HG03571 (cell line): ENCODE measurements at regions not wholly inside any gene's neighbourhood (a gene's known extent, or its start where the extent isn't known, plus 50 kb on each side); places are given as distances from the start of the nearest gene placed in this dataset.

Experiments used
- ATAC-seq: cut with Tn5 transposase; IDR thresholded peaks from one replicate; pipeline ENCODE4 v1.9.1; 2021; ENCODE audit not compliant: unreplicated experiment

- peak; percentile 97 for ATAC-seq
These were observed 100.7 kb downstream of the ASB7 start for GRCh38 chr15:100703032-100703578.

- ATAC-seq: no peak
These were observed 101.3 kb downstream of the ASB7 start for GRCh38 chr15:100703671-100704070.

GRCh38 chr15:100704281-100705055 lies 102.1 kb downstream of the ASB7 start:
- ATAC-seq: no peak

GRCh38 chr15:100705065-100705464 lies 102.7 kb downstream of the ASB7 start:
- ATAC-seq: no peak

GRCh38 chr15:100705841-100706240 lies 103.5 kb downstream of the ASB7 start:
- ATAC-seq: no peak

- no peak for ATAC-seq
These were observed 104.8 kb downstream of the ASB7 start for GRCh38 chr15:100707229-100707628.

- no peak for ATAC-seq
These were observed 106.5 kb downstream of the ASB7 start for GRCh38 chr15:100708916-100709315.

- ATAC-seq: no peak
These were observed 107.8 kb downstream of the ASB7 start for GRCh38 chr15:100710222-100710621.

- ATAC-seq: no peak
These were observed 108.5 kb downstream of the ASB7 start for GRCh38 chr15:100710744-100711515.

GRCh38 chr15:100711516-100712021 lies 109.2 kb downstream of the ASB7 start:
- ATAC-seq: no peak

GRCh38 chr15:100712226-100712625 lies 109.8 kb downstream of the ASB7 start:
- no peak for ATAC-seq

GRCh38 chr15:100713163-100713867 lies 110.9 kb downstream of the ASB7 start:
- no peak for ATAC-seq

GRCh38 chr15:100714034-100714748 lies 111.8 kb downstream of the ASB7 start:
- ATAC-seq: no peak

- no peak for ATAC-seq
These were observed 112.5 kb downstream of the ASB7 start for GRCh38 chr15:100714749-100715342.

GRCh38 chr15:100715571-100716455 lies 113.4 kb downstream of the ASB7 start:
- no peak for ATAC-seq

GRCh38 chr15:100716456-100717085 lies 114.2 kb downstream of the ASB7 start:
- ATAC-seq: no peak

- no peak for ATAC-seq
These were observed 115.2 kb downstream of the ASB7 start for GRCh38 chr15:100717596-100717995.

- no peak for ATAC-seq
These were observed 115.9 kb downstream of the ASB7 start for GRCh38 chr15:100718075-100718980.
